ENCODE measurements at regions not wholly inside any gene's neighbourhood (a gene's known extent, or its start where the extent isn't known, plus 50 kb on each side); places are given as distances from the start of the nearest gene placed in this dataset.

GRCh38 chr1:30360753-30361152 is 362.6 kb downstream of the MATN1 start:
- no peak for DNase-seq (ENCODE audit: low spot score)
- no peak for FAIRE-seq
- WGBS (ENCODE audit: low lambda C conversion rate): 41% methylated on average over 6 of the region's 7 CpGs
- Histone ChIP-seq H3K4me2 (ENCODE audit: low read depth, low read length) (no peak overlapping the region), H4K20me1 (ENCODE audit: insufficient read depth, low read length) (no peaks in the 10 kb centered on the region), H3K9me3 (ENCODE audit: low read length) (no peaks in the 10 kb centered on the region), H3K9ac (ENCODE audit: insufficient read depth, low read depth, low read length) (no peak overlapping the region), H3K79me2 (ENCODE audit: insufficient read depth, low read length) (no peaks in the 10 kb centered on the region), H2AFZ (ENCODE audit: low read length) (no peak overlapping the region), H3K36me3 (replicated peaks in 1 of 2; ENCODE audit: control insufficient read depth in 1 of 2, insufficient read depth in 2 of 2, low read length in 2 of 2) (no peaks in the 10 kb centered on the region), H3K27me3 (ENCODE audit: control insufficient read depth in 1 of 2, insufficient read depth in 2 of 2, low read length in 2 of 2) (peaks cover 0 to 2% of the 10 kb centered on the region in 2 experiments; a peak in 2 of 5 replicates), H3K4me3 (replicated peaks in 1 of 3; ENCODE audit: insufficient read depth in 1 of 3, low read depth in 2 of 3, low read length in 3 of 3) (no peak overlapping the region), H3K27ac (ENCODE audit: extremely low read length, insufficient read depth, low read length) (no peak overlapping the region), H3K4me1 (ENCODE audit: insufficient read depth, low read length) (no peaks in the 10 kb centered on the region)
- ChIA-PET POLR2A (no interaction called here), CTCF (ENCODE audit: low intra/inter-chr PET ratio, low total read pairs) (no interaction called here)
- in situ Hi-C loops (cut with HindIII; ENCODE audit: extremely low pct_ligation_motif_present, low pct_unique_long_range_greater_than_20kb): no loop called here
- intact Hi-C loops (cut with micrococcal nuclease; ENCODE audit: unreplicated experiment): no loop called here
- no TSS peak for BruUV-seq (replicated peaks)
- no peak for ATAC-seq
- TF ChIP-seq MZF1 (CRISPR knock-in tag; IDR thresholded peaks at IDR 0.05; ENCODE audit: borderline replicate concordance) (no peak), ZNF709 (CRISPR knock-in tag; IDR thresholded peaks at IDR 0.05) (no peak), SMARCC2 (IDR thresholded peaks at IDR 0.05) (no peak), ARNT2 (CRISPR knock-in tag; IDR thresholded peaks at IDR 0.05; ENCODE audit: low read depth) (no peak), GATAD1 (CRISPR knock-in tag; IDR thresholded peaks at IDR 0.05) (no peak), ZNF558 (CRISPR knock-in tag; IDR thresholded peaks at IDR 0.05; ENCODE audit: borderline replicate concordance) (no peak), ZNF121 (CRISPR knock-in tag; IDR thresholded peaks at IDR 0.05) (no peak), ZNF777 (CRISPR knock-in tag; IDR thresholded peaks at IDR 0.05) (no peak)
- TF ChIP-seq, protein P1, sequence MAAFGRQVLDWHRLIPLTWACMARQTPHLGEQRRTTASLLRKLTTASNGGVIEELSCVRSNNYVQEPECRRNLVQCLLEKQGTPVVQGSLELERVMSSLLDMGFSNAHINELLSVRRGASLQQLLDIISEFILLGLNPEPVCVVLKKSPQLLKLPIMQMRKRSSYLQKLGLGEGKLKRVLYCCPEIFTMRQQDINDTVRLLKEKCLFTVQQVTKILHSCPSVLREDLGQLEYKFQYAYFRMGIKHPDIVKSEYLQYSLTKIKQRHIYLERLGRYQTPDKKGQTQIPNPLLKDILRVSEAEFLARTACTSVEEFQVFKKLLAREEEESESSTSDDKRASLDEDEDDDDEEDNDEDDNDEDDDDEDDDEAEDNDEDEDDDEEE (CRISPR knock-in tag; IDR thresholded peaks at IDR 0.05): no peak

DNA sequence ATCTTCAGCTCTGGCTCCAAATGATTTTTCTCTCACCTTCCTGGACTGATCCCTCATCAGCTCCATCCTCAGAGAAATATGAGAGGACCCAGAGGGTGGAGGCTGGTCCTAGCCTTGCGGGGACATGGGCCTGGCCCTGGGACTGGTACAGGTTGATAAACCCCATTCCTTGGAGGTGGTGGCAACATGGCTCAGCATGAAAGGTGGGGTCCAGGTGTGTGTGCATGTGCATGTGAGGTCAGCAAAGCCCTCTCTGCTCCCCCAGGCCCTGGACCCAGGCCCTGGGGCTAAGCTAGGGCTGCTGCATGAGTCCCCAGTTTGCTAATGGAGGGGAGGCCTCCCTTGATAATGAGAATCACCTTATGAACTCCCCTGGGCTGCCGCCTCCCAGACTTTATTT is 363.1 kb downstream of the MATN1 start:
- POLR2A ChIA-PET: no interaction called here

More for the DNA sequence above, 363.1 kb downstream of the MATN1 start:
- Histone ChIP-seq H3K79me2 (ENCODE audit: insufficient read depth, low read length) (no peaks in the 10 kb centered on the region), H3K9me3 (ENCODE audit: low read length) (no peaks in the 10 kb centered on the region), H3K4me1 (ENCODE audit: insufficient read depth, low read length) (no peaks in the 10 kb centered on the region), H3K9ac (ENCODE audit: insufficient read depth, low read depth, low read length) (no peak overlapping the region), H3K27ac (ENCODE audit: extremely low read length, insufficient read depth, low read length) (no peak overlapping the region), H3K36me3 (replicated peaks in 1 of 2; ENCODE audit: control insufficient read depth in 1 of 2, insufficient read depth in 2 of 2, low read length in 2 of 2) (no peaks in the 10 kb centered on the region), H3K4me3 (replicated peaks in 1 of 3; ENCODE audit: insufficient read depth in 1 of 3, low read depth in 2 of 3, low read length in 3 of 3) (no peak overlapping the region), H3K4me2 (ENCODE audit: low read depth, low read length) (no peak overlapping the region), H3K27me3 (ENCODE audit: control insufficient read depth in 1 of 2, insufficient read depth in 2 of 2, low read length in 2 of 2) (peaks cover 0 to 2% of the 10 kb centered on the region in 2 experiments; a peak in 1 of 5 replicates), H2AFZ (ENCODE audit: low read length) (no peak overlapping the region), H4K20me1 (ENCODE audit: insufficient read depth, low read length) (no peaks in the 10 kb centered on the region)
- no peak for DNase-seq (ENCODE audit: low spot score)
- intact Hi-C loops (cut with micrococcal nuclease; ENCODE audit: unreplicated experiment) (no loop called here), in situ Hi-C loops (cut with HindIII; ENCODE audit: extremely low pct_ligation_motif_present, low pct_unique_long_range_greater_than_20kb) (no loop called here)
- no peak for ATAC-seq
- BruUV-seq (replicated peaks): no TSS peak
- CTCF ChIA-PET (ENCODE audit: low intra/inter-chr PET ratio, low total read pairs): no interaction called here
- TF ChIP-seq SP4 (CRISPR knock-in tag; IDR thresholded peaks at IDR 0.05) (no peak), ZFP37 (CRISPR knock-in tag; IDR thresholded peaks at IDR 0.05; ENCODE audit: borderline replicate concordance) (no peak)
- no peak for FAIRE-seq
- 48% methylated on average over 2 of the region's 2 CpGs for WGBS (ENCODE audit: low lambda C conversion rate)
